ENCODE measurements at regions not wholly inside any gene's neighbourhood (a gene's known extent, or its start where the extent isn't known, plus 50 kb on each side); places are given as distances from the start of the nearest gene placed in this dataset.

- DNase-seq (ENCODE audit: extremely low read depth, low read depth), result no peak
Observed at GRCh38 chr10:58885146-58885545, 291.3 kb upstream of the PHYHIPL start.

- no peak for DNase-seq (ENCODE audit: extremely low read depth, low read depth)
Observed at GRCh38 chr10:58885686-58886345, 290.6 kb upstream of the PHYHIPL start.

- DNase-seq (ENCODE audit: extremely low read depth, low read depth), result no peak
Observed at GRCh38 chr10:58886406-58886805, 290.0 kb upstream of the PHYHIPL start.

- no peak for DNase-seq (ENCODE audit: extremely low read depth, low read depth)
Observed at GRCh38 chr10:58887474-58887873, 289.0 kb upstream of the PHYHIPL start.

- DNase-seq (ENCODE audit: extremely low read depth, low read depth), result no peak
Observed at GRCh38 chr10:58888957-58889356, 287.5 kb upstream of the PHYHIPL start.

- DNase-seq (ENCODE audit: extremely low read depth, low read depth), result no peak
Observed at GRCh38 chr10:58892031-58892531, 284.4 kb upstream of the PHYHIPL start.

- DNase-seq (ENCODE audit: extremely low read depth, low read depth), result no peak
Observed at GRCh38 chr10:58894929-58895328, 281.5 kb upstream of the PHYHIPL start.

- DNase-seq (ENCODE audit: extremely low read depth, low read depth), result no peak
Observed at GRCh38 chr10:58896229-58896628, 280.2 kb upstream of the PHYHIPL start.

- DNase-seq (ENCODE audit: extremely low read depth, low read depth), result no peak
Observed at GRCh38 chr10:58897236-58897635, 279.2 kb upstream of the PHYHIPL start.

- no peak for DNase-seq (ENCODE audit: extremely low read depth, low read depth)
Observed at GRCh38 chr10:58897708-58898107, 278.7 kb upstream of the PHYHIPL start.

- DNase-seq (ENCODE audit: extremely low read depth, low read depth), result no peak
Observed at GRCh38 chr10:58898854-58899573, 277.4 kb upstream of the PHYHIPL start.

- DNase-seq (ENCODE audit: extremely low read depth, low read depth), result no peak
Observed at GRCh38 chr10:58901092-58901646, 275.3 kb upstream of the PHYHIPL start.

- DNase-seq (ENCODE audit: extremely low read depth, low read depth), result no peak
Observed at GRCh38 chr10:58903071-58903470, 273.4 kb upstream of the PHYHIPL start.

- DNase-seq (ENCODE audit: extremely low read depth, low read depth), result no peak
Observed at GRCh38 chr10:58909881-58910280, 266.6 kb upstream of the PHYHIPL start.

GRCh38 chr10:58913717-58914116 lies 262.7 kb upstream of the PHYHIPL start:
- DNase-seq (ENCODE audit: extremely low read depth, low read depth), result no peak

- DNase-seq (ENCODE audit: extremely low read depth, low read depth), result no peak
Observed at GRCh38 chr10:58918887-58919286, 257.6 kb upstream of the PHYHIPL start.

GRCh38 chr10:58919927-58920654 lies 256.4 kb upstream of the PHYHIPL start:
- no peak for DNase-seq (ENCODE audit: extremely low read depth, low read depth)

GRCh38 chr10:58920655-58921003 lies 255.8 kb upstream of the PHYHIPL start:
- DNase-seq (ENCODE audit: extremely low read depth, low read depth), result no peak

- no peak for DNase-seq (ENCODE audit: extremely low read depth, low read depth)
Observed at GRCh38 chr10:58921421-58921855, 255.0 kb upstream of the PHYHIPL start.

- DNase-seq (ENCODE audit: extremely low read depth, low read depth), result no peak
Observed at GRCh38 chr10:58925381-58925780, 251.1 kb upstream of the PHYHIPL start.

GRCh38 chr10:58930500-58930899 lies 245.9 kb upstream of the PHYHIPL start:
- DNase-seq (ENCODE audit: extremely low read depth, low read depth), result no peak

Measured in NCI-H460 (cell line).